HG03280 (cell line): ENCODE measurements at regions not wholly inside any gene's neighbourhood (a gene's known extent, or its start where the extent isn't known, plus 50 kb on each side); places are given as distances from the start of the nearest gene placed in this dataset.

ENCODE experiments used
- ATAC-seq: cut with Tn5 transposase; IDR thresholded peaks from one replicate; pipeline ENCODE4 v1.9.1; 2021; ENCODE audit warnings: mild to moderate bottlenecking, moderate library complexity; ENCODE audit not compliant: unreplicated experiment

GRCh38 chr2:67948506-67948905, 114.3 kb downstream of the C1D start:
- ATAC-seq: no peak

GRCh38 chr2:67950018-67950417, 112.8 kb downstream of the C1D start:
- ATAC-seq: no peak

- ATAC-seq: no peak
Measured at GRCh38 chr2:67950919-67951318, 111.9 kb downstream of the C1D start.

GRCh38 chr2:67952066-67952465, 110.7 kb downstream of the C1D start:
- no peak for ATAC-seq

GRCh38 chr2:67954093-67954748, 108.6 kb downstream of the C1D start:
- ATAC-seq: no peak

- no peak for ATAC-seq
Measured at GRCh38 chr2:67955748-67956603, 106.8 kb downstream of the C1D start.

GRCh38 chr2:67965246-67965645, 97.6 kb downstream of the C1D start:
- ATAC-seq: no peak

GRCh38 chr2:67970071-67970470, 92.7 kb downstream of the C1D start:
- no peak for ATAC-seq

- ATAC-seq: no peak
Measured at GRCh38 chr2:67970542-67970941, 92.3 kb downstream of the C1D start.

GRCh38 chr2:67974559-67975430, 88.0 kb downstream of the C1D start:
- no peak for ATAC-seq

- ATAC-seq: no peak
Measured at GRCh38 chr2:67977464-67977863, 85.3 kb downstream of the C1D start.

- ATAC-seq: no peak
Measured at GRCh38 chr2:67982956-67983355, 79.8 kb downstream of the C1D start.

- no peak for ATAC-seq
Measured at GRCh38 chr2:67984600-67984999, 78.2 kb downstream of the C1D start.

GRCh38 chr2:67985586-67985985, 77.2 kb downstream of the C1D start:
- no peak for ATAC-seq

GRCh38 chr2:67986258-67986657, 76.5 kb downstream of the C1D start:
- no peak for ATAC-seq
